Caki2 (cell line): ENCODE measurements at regions not wholly inside any gene's neighbourhood (a gene's known extent, or its start where the extent isn't known, plus 50 kb on each side); places are given as distances from the start of the nearest gene placed in this dataset.

Experiments
- DNase-seq: peaks from one replicate; pipeline ENCODE4 v3.0.0-alpha.2; 2015; ENCODE audit warnings: low read depth
- in situ Hi-C: cut with HindIII; loops from 2 replicates; pipeline ENCODE4 v1.10.0; 2016; ENCODE audit warnings: low sequenced_read_pairs, low pct_unique_long_range_greater_than_20kb, mixed read lengths

DNA sequence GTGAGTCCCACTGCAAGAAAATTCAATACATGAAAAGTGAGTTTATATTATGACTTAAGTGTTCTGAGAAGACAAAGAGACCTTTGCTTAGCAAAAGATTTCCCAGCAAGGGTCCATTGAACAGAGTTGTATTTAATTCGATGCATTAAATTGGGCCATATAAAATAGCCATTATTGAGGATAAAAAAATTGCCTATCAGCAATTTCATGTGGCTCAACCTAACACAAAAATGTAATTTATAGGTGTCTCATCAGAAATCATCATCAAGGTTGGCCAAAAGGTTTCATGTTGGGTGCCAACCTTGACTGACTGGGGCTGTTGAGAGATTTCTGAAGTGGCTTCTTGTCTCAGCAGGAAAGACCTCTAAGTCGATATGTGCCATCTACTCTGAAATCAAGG is 84.8 kb upstream of the TOX3 start:
- in situ Hi-C loops = no loop called here
- no peak for DNase-seq

DNA sequence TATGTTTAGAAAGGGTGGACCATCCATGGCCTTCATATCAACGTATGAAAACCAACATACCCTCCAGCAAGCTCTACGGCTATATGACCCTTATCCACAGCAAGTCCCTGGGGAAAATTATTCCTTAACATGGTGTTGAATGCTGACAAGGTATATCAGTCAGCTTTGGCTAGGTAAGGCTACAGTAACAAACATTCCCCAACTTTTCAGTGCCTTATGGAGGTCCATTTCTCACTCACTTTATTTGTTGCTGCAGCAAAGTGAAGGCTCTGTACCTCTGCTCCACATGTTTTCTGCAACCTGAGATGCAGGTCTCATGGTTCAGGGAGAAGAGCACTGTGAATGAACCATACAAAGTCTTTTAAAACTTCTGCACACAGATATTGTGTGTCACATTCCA is 83.8 kb upstream of the TOX3 start:
- DNase-seq = no peak
- in situ Hi-C loops = no loop called here

DNA sequence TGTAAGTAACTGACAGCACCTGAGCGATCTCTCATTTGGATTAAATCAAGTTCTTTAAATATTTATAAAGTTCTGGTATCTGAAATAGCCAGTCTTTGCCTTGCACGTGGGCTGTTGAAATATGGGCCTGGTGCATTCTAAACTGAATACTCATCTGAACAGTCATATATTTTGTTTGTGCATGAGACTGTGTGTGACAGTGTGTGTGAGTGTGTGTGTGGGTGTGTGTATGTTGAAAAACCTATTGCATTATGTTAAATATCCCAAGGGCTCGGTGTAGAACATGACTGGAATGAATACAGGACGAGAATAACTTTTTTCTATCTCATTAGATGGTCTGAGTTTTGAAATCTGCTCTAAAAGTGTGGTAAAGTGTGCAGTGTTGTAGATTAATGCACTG is 82.4 kb upstream of the TOX3 start:
- in situ Hi-C loops = no loop called here
- DNase-seq = no peak

- in situ Hi-C loops = no loop called here
Observed at GRCh38 chr16:52624891-52625290, 77.9 kb upstream of the TOX3 start.

GRCh38 chr16:52621651-52622050 is 74.7 kb upstream of the TOX3 start:
- in situ Hi-C loops = no loop called here
- no peak for DNase-seq

More at GRCh38 chr16:52624891-52625290, 77.9 kb upstream of the TOX3 start:
- DNase-seq = no peak

DNA sequence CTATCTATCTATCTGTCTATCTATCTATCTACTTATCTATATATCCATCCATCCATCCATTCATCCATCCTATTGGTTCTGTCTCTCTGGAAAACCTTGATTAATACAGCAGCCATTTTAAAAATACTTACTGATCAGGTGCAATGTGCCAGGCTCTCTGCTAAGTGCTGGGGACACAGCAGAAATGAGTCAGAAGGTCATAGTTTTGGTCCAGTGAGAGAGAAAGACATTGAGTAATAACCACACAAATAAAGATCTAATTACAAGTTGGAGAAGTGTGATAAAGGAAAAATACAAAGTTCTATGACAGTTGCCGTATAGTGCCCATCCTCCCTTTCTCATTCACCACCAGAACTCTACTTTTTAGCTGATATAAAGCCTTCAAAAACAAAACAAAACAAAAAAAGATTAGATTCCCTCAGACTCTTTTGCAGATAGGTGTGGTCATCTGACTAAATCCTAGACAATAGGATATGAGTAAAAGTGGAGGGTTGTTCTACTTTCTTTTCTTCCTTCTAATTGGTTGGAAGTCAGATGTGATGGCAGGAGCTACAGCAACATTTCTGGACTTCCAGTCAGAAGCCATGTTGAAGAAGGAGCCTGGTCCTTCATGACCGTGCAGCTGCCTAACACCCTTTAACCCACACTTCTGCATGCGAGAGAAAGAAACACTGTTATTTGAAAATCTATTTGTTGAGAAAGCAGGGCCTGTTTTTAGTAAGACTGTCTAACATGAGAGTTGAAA is 72.0 kb upstream of the TOX3 start:
- peak; percentile 26 for DNase-seq
- in situ Hi-C loops = no loop called here

DNA sequence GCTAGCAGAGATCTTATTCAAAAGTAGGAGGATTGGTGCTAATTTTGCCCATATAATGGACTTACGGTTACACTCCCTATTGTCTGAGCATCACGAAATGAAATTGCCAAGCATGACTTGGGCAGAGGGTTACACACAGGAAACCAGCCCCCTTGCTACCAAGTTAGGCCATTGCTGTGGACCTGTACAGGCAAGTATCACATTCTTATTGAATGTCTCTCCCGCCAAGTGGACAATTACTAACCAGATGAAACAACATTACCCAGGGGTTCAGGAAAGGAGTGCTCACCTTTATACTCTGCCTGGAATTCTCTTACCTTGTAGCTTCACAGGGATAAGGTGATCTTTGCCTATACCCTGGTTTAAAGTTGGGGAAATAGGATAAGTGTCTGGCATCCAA is 70.6 kb upstream of the TOX3 start:
- DNase-seq = no peak
- in situ Hi-C loops = no loop called here

DNA sequence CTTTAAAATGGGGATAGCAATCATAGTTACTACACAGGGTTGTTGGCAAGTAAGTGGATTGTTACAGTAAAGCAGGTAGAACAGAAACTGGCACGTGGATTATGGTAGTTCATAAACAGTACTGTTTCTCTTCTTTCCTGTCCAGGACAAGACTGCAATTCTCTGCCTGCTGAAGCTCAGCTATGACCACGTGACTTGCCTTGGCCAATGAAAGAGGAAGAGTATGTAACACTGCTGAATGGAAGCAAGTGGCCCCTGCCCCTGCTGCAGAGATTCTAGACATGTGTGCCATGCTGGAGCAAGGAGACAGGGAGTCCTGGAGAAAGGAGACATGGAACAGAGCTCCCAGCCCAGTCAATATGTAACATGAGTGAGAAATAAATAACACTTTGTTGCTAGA is 66.6 kb upstream of the TOX3 start:
- no peak for DNase-seq
- in situ Hi-C loops = no loop called here

- peak; percentile 80 for DNase-seq
- in situ Hi-C loops = no loop called here
Observed at GRCh38 chr16:52611817-52612673, 65.1 kb upstream of the TOX3 start.

- in situ Hi-C loops = no loop called here
- DNase-seq = no peak
Observed at GRCh38 chr16:52603015-52603414, 56.1 kb upstream of the TOX3 start.

GRCh38 chr16:52597772-52598483 is 51.0 kb upstream of the TOX3 start:
- in situ Hi-C loops = no loop called here
- DNase-seq = no peak

DNA sequence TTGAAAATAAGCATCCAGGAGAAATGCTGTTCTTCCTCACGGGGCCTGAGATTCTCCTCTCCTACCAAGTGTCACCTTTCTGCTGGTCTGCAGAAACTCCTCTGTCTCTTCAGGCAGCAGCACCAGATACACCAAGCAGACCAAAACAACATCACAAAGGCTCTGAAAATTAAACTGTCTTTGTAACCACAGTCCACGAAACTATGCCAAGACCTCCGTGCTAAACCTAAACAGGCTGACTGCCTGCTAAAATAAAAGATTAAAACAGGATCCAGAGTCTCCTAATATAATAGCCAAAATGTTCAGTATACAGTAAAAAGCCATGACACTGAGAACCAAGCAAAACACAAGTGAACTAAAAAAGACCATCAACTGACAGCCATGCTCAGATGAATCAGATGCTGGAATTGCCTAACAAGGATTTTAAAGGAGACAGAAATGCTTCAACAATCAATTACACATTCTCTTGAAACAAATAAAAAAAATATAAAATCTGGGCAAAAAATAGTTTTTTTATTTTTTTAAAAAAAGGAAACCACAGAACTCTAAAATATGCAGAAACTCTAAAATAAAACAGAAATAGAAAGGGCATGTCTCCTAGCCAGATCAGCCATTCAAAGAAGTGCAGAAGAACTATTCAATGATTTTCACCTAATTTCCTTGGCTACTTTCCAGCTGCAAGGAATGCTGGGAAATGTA is 50.3 kb upstream of the TOX3 start:
- DNase-seq = no peak
- in situ Hi-C loops = no loop called here
